Osteocyte (in vitro differentiated cells): ENCODE measurements at regions not wholly inside any gene's neighbourhood (a gene's known extent, or its start where the extent isn't known, plus 50 kb on each side); places are given as distances from the start of the nearest gene placed in this dataset.

Source experiments
- DNase-seq: peaks from one replicate; pipeline ENCODE4 v3.0.0; 2021; ENCODE audit warnings: mixed read lengths; ENCODE audit not compliant: unreplicated experiment; ENCODE audit errors: extremely low spot score
- H3K27ac Mint-ChIP-seq: one replicate; pipeline ENCODE4 v1.8.0; 2021; ENCODE audit warnings: mild to moderate bottlenecking, mixed read lengths; ENCODE audit not compliant: unreplicated experiment
- H3K27me3 Mint-ChIP-seq: one replicate; pipeline ENCODE4 v1.8.0; 2021; ENCODE audit warnings: mixed read lengths; ENCODE audit not compliant: unreplicated experiment
- H3K36me3 Mint-ChIP-seq: one replicate; pipeline ENCODE4 v1.8.0; 2021; ENCODE audit warnings: mixed read lengths; ENCODE audit not compliant: unreplicated experiment
- H3K4me1 Mint-ChIP-seq: one replicate; pipeline ENCODE4 v1.8.0; 2021; ENCODE audit warnings: mixed read lengths; ENCODE audit not compliant: unreplicated experiment
- H3K4me3 Mint-ChIP-seq: one replicate; pipeline ENCODE4 v1.8.0; 2021; ENCODE audit warnings: mild to moderate bottlenecking, moderate library complexity, mixed read lengths; ENCODE audit not compliant: unreplicated experiment
- H3K9me3 Mint-ChIP-seq: one replicate; pipeline ENCODE4 v1.8.0; 2021; ENCODE audit warnings: mixed read lengths; ENCODE audit not compliant: unreplicated experiment
- CTCF ChIP-seq: fragments of 200-600 bp; sonication (generic); IDR thresholded peaks from 2 replicates; pipeline ENCODE4 v1.5.0; 2021; ENCODE audit warnings: antibody characterized with exemption, mild to moderate bottlenecking, moderate library complexity

GRCh38 chr1:71224741-71225377 lies 144.0 kb upstream of the ZRANB2 start:
- TF ChIP-seq CTCF = no peak
- Mint-ChIP-seq H3K27me3 (peaks cover 2% of the 10 kb centered on the region), H3K4me1 (no peaks in the 10 kb centered on the region), H3K27ac (no peak overlapping the region), H3K36me3 (no peaks in the 10 kb centered on the region), H3K4me3 (no peak overlapping the region), H3K9me3 (peaks cover 3% of the 10 kb centered on the region)
- DNase-seq = no peak

GRCh38 chr1:71223641-71224340 lies 143.0 kb upstream of the ZRANB2 start:
- no peaks in the 10 kb centered on the region for H3K4me1 Mint-ChIP-seq
- no peaks in the 10 kb centered on the region for H3K36me3 Mint-ChIP-seq
- H3K9me3 Mint-ChIP-seq = peaks cover 3% of the 10 kb centered on the region
- TF ChIP-seq CTCF = no peak
- H3K27ac Mint-ChIP-seq = no peak overlapping the region
- no peak overlapping the region for H3K4me3 Mint-ChIP-seq
- no peak for DNase-seq
- H3K27me3 Mint-ChIP-seq = peaks cover 2% of the 10 kb centered on the region

- no peak for TF ChIP-seq CTCF
- Mint-ChIP-seq H3K9me3 (peaks cover 3% of the 10 kb centered on the region), H3K4me1 (no peaks in the 10 kb centered on the region), H3K4me3 (no peak overlapping the region), H3K27ac (no peak overlapping the region), H3K27me3 (peaks cover 2% of the 10 kb centered on the region), H3K36me3 (no peaks in the 10 kb centered on the region)
- no peak for DNase-seq
These were observed 141.8 kb upstream of the ZRANB2 start for GRCh38 chr1:71222668-71223067.

- no peak for DNase-seq
- Mint-ChIP-seq H3K36me3 (no peaks in the 10 kb centered on the region), H3K4me3 (no peak overlapping the region), H3K27ac (no peak overlapping the region), H3K27me3 (no peaks in the 10 kb centered on the region), H3K9me3 (peaks cover 5% of the 10 kb centered on the region), H3K4me1 (no peaks in the 10 kb centered on the region)
- TF ChIP-seq CTCF = no peak
These were observed 129.9 kb upstream of the ZRANB2 start for GRCh38 chr1:71210718-71211117.

- DNase-seq = no peak
- Mint-ChIP-seq H3K27ac (no peak overlapping the region), H3K9me3 (no peaks in the 10 kb centered on the region), H3K4me1 (no peaks in the 10 kb centered on the region), H3K36me3 (no peaks in the 10 kb centered on the region), H3K4me3 (no peak overlapping the region), H3K27me3 (peaks cover 3% of the 10 kb centered on the region)
- no peak for TF ChIP-seq CTCF
These were observed 122.4 kb upstream of the ZRANB2 start for GRCh38 chr1:71203241-71203640.
